Superior temporal gyrus (tissue), 1 donor: ENCODE measurements at regions not wholly inside any gene's neighbourhood (a gene's known extent, or its start where the extent isn't known, plus 50 kb on each side); places are given as distances from the start of the nearest gene placed in this dataset.
"Not testable (repeated sequence)": the region's sequence is repeated elsewhere in the genome, so short reads cannot be mapped to it uniquely, and the experiment has no call there.

ENCODE experiments used
- DNase-seq: peaks from one replicate; pipeline ENCODE4 v3.0.0-alpha.2; 2016; ENCODE audit errors: extremely low spot score

DNA sequence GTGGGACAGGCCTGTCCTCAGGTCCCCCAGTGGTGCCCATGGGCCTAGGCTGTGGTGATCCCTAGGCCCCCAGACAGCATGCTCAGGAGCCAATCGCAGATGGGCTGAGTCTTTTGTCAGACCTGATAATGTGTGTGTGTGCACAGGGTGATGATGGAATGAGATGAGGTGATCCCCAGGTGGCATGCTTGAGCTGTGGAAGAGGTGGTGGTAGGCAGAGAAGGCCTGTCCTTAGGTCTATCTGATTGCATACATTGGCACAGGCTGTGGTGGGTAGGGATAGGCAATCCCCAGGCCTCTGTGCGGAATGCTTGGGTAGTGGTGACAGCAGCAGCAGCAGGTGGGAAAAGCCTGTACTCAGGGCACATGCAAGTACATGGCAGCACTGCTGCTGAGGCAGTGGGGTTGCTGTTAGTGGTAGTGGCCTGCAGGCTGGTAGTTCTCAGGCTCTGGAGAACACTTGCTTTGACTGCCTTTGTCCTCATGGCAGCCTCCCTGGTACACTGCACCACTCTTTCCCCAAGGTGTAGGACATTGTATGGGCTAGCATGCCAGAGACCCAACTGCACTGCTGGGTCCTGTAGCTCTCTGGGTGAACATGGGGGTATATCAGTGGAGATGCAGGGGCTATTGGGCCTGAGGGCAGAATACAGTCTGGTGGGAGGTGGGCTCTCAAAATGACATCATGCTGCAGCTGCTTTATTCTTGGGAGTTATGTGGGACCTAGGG, 260.9 kb upstream of the PLPP4 start:
- DNase-seq: no peak

DNA sequence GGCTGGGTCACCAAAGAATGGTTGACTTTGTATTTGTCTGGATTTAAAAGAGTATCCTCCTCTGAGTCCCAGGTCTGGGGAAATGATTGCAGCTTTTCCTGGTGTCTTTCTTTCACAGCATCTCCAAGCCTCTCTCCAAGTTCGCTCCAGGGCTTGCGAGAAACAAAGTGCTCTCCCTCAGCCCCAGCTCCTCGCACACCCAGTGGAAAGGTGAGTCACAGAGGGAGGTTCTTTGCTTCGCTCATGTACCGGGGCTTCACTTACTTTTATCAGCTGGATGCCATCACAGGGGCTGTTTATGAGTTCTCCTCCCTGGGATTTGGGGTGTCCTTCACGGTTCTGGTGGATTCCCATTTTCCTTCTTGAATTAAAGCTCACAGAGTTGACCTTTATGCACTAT, 252.2 kb upstream of the PLPP4 start:
- no peak for DNase-seq

DNA sequence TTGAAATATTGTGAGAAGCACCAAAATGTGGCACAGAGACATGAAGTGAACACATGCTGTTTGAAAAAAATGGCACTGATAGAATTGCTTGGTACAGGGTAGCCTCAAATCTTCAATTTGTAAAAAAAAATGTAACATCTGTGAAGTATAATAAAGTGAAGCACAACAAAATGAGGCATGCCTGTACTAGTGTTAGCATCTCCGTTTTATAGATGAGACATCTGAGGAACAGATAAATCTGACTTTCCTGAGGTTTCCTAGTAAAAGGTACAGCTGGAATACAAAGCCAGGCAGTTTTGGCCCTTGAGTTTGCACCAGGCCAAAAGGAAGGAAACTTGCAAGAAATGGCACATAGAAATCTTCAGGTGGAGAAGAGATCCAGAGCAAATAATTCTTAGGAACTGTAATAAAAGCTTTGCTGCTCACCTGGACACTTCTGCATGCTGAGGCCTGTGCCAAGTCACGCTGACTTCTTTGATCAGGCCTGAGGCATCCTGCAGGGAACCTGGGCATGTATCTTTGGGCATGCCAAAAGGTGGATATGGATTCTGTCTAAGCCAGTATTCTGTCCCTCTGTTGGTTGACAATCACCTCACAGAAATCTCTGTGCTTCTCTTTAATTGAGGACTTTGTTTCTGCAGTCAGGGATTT, 251.5 kb upstream of the PLPP4 start:
- DNase-seq: no peak

DNA sequence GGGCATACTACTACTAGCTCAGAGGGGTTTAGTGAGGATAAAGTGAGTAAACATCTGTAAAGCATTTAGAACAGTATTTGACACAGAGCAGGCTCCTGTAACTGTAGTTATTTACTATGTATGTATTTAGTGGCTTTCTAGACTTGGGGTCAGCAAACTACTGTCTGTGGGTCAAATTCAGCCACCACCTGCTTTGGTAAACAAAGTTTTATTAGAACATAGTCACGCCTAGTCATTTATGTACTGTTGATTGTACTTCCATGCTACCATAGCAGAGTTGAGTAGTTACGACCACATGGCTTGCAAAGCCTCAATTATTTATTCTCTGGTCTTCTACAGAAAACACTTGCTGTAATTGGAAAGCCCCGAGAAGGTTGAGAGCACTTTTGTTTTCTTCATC, 248.5 kb upstream of the PLPP4 start:
- no peak for DNase-seq

DNA sequence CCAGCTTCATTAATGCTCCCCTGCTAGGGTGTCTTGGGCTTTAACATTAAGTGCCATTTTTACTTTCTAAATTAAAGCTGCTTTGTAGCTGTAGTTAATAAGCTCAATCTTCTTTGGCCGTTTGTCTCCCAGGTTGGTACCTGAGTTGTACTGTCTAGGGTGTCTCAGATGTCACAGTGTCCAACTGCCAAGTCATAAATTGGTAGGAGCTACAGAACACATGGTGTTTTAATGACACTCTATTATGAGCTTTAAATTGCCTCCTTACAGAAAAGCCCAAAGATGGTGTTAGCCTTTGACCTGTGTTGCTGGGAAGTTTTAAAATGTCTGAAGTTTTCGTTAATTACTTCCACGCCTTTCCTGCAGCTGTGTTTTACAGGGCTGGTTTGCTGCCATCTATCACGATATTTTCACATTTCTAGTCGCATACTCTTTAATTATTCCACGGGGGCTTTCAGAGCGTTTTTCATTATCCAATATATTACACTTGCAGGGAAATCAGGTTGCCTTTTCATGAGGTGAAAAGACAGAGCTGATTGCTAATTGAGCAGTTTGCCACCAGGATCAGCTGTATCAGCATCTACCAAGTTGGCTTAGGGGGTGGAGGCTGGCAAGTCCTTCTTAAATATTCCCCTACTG, 247.8 kb upstream of the PLPP4 start:
- DNase-seq: no peak

DNA sequence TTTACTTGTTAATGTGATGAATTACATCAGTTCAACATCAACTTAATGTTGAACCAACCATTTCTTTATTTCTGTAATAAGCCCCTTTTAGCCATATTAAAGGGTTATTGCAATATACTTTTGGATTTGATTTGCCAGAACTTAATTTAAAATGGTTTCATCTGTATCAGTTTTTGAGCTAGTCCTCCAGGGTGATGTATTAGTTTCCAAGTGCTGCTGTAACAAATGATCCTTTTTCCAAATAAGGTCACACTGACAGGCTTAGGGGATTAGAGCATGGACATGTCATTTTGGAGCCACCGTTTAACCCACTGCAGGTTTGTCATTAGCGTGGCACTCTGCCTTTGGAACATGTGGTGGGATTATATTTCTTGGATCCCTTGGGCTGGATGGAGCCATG, 244.8 kb upstream of the PLPP4 start:
- no peak for DNase-seq

DNA sequence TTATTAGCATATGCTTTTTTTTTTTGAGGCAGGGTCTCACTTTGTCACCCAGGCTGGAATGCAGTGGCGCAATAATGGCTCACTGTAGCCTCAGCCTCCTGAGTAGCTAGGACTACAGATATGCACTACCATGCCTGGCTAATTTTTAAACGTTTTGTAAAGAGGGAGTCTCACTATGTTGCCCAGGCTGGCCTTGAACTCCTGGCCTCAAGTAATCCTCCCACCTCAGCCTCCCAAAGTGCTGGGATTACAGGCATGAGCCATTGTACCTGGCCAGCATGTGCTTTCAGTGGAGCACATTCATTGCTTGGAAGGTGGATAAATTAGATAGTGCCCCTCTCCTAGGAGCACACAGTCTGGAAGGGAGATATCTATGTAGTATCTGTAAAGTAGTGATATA, 243.7 kb upstream of the PLPP4 start:
- not testable (repeated sequence) for DNase-seq

DNA sequence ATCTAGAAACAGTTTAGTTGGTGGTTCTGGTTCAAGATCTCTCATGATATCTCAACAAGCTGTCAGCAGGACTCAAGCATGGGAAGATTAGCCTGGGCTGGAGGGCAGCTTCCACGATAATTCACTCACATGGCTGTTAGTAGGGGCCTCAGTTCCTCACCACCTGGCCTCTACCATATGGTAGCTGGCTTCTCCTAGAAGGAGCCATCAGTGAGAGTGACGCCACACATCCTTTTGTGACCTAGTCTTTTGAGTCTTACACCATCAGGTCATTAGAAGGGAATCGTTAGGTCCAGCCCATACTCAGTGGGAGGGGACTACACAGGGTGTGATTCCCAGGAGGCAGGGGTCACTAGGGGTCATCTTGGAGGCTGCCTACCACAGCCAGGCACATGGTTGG, 239.3 kb upstream of the PLPP4 start:
- DNase-seq: no peak

DNA sequence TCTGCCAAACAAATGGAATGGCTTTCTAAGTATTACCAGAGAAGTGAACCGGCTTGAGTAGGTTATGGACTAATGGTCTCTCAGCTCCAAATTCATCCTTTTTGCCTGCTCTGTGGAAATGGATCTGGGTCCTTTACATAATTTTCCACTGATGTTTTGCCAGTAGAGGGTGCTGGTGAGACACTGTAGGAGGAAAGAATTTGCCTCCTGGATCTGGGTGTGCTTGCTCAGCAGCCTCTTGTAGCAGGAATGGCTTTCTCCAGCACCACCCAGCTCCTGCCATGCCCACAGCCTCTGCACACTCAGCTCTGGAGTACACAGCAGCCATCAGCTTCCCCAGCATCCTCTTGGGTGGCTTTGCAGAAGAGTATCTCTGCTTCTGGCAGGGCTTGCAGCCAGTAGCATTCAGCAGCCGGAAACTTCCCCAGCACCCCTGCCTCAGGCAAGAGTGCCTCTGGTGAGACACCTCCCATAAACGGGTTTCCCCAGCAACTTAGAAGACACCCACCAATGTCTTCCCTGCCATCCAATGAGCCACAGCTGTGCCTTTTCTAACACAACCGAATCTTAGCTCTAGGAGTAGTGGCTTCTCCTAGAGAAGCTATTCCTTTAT, 235.0 kb upstream of the PLPP4 start:
- no peak for DNase-seq

DNA sequence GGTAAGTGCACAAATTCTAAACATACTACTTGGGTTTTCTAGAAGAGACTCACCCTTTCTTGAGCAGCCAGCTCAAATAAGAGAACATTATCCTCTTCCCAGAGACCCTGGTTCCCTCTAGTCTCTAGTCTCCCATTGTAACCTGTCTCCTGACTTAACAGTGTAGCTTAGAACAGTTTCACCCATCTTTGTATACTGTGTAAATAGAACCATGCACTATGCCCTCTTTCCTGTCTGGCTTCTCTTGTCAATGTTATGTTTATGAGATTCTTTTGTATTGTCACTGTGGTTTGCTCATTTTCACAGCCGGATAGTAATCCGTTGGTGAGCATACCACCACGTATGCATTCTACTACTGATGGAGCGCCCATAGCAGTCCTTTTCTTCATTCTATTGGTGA, 227.4 kb upstream of the PLPP4 start:
- no peak for DNase-seq

DNA sequence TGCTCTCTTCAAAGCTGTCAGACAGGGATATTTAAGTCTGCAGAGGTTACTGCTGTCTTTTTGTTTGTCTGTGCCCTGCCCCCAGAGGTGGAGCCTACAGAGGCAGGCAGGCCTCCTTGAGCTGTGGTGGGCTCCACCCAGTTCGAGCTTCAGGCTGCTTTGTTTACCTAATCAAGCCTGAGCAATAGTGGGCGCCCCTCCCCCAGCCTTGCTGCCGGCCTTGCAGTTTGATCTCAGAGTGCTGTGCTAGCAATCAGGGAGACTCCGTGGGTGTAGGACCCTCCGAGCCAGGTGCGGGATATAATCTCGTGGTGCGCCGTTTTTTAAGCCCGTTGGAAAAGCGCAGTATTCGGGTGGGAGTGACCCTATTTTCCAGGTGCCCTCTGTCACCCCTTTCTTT, 217.3 kb upstream of the PLPP4 start:
- DNase-seq: not testable (repeated sequence)

DNA sequence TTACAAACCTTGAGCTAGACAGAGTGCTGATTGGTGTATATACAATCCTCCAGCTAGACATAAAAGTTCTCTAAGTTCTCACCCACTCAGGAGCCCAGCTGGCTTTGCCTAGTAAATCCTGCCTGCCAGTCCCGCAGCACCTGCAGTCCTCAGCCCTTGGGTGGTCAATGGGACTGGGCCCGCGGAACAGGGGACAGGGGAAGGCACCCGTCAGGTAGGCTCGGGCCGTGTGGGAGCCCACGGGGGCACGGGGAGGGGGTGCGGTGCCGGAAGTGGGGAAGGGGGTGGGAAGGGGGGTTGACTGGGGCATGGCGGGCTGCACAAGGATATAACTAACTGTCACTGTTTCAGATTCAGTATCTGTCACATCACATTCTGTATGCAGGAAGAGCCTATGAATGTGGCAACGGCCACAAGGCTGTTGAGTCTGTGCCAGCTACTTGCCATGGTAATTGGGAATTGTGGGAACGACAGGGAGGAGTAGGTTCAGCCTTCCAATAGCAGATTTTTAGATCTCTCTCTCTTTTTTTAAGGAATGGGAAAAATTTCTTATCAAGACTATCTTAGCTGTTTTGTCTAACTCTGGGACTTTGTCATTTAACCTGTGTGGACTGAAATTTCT, 205.1 kb upstream of the PLPP4 start:
- DNase-seq: no peak

DNA sequence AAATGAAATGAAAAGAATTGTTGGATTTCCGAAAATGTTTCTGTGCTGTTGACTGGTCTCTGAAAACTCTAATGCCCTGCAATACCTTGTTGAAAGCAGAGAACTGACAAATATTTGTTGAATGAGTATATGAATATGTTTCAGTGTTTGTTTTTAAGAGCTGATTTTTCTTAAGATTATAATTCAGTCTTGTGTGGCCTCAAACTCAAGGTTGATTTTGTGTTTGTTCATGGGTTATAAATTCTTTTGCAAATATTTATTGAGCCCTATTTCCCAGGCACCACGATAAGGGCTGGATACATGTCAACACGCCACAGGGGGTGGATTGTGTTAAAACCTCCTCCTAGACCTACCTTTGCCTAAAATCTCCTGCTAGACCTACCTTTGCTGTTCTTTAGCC, 203.9 kb upstream of the PLPP4 start:
- DNase-seq: no peak

DNA sequence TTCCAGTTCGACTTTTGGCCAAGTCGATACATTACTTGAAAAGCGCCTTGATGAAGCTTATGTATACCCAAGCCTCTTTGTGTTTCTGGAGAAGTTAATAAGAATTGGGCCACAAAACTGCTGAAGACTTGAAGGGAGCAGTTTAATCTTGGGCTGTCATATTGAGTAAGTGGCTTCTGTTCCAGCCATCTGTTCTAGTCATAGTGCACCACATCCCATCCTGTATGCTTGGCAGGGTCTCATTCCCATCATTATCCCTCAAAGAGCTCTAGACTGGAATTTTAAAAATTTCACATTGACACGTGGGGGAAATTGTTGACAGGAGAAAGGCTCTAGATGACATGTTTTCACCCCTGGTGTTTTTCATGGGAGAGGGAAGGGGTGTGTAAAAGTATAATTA, 196.6 kb upstream of the PLPP4 start:
- no peak for DNase-seq

DNA sequence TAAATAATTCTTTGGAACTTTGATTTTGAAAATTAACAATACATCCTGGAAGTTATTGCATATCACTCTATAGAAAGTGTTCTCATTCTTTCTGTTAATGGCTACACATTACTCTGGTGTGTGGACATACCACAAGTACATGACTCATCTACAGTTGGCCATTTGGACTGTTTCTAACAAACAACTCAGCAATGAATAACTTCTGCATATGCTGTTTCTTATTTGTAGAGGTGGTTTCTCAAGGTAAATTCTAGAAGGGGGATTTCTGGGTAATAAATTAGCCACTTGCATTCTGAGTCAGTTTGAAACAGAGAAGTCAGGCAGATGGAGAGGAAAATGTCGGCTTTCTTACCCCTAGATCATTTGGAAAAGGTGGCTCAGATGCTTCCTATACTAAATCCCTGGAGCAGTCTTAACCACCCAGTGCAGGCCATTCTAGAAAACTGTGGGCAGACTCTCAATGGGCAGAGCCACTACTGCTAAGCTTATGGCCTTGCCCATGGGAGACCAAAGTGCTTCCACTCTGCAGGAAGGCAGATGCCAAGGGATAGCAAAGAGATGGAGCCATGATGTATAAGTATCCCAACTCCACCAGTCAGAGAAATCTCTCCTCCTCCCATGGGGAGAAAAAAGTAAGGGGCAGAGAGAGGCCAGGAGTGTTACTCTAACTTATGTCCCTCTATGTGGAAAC, 194.0 kb upstream of the PLPP4 start:
- DNase-seq: no peak

DNA sequence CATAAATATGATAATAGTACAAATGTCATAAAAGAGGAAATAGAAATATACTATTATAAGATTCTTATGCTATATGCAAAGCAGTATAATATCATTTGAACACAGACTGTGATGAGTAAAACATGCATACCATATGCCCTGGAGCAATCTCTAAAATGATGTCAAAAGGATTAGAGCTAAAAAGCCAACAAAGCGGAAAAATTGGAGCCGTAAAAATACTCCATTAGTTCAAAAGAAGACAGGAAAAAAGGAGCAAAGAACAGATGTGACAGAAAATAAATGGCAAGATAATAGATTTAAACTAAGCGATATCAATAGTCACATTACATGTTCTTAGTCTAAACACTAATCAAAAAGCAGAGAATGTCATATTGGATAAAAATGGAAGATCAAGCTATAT, 191.0 kb upstream of the PLPP4 start:
- DNase-seq: no peak

DNA sequence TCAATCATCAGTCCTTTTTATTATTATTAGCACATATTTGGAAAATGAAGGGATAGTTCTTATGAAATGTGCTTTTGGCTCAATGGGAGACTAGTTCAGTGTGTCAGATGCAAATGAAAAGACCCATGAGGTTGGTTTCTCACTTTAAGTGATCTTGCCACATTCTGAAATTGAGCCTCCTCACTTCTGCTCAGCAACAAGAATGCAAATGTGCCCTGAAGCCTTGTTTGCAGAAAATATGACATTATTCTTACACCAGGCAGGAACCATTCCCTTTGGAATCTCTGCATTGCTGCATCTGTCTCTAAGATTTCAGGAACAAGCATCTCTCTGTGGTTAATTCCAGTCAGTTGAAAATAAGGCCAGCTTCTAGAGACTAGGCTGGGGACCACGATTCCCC, 186.1 kb upstream of the PLPP4 start:
- DNase-seq: no peak

DNA sequence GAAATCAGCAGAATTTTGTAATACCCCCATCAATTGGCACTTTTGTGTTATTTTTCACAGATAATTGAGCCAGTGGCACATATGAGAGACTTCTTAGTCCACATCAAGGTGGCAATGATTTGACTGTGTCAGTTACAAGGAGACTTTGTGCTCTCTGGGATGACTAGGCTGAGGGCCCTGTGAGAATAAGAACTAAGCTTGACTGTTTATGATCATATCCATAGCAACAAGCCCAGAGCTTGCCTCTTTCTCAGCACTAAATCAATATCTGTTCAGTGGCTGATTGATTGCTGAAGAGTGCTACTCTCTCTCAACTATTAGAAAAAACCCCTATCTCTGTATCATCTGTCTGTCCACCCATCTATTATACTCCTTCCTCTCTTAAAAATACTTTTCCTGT, 185.3 kb upstream of the PLPP4 start:
- DNase-seq: no peak

DNA sequence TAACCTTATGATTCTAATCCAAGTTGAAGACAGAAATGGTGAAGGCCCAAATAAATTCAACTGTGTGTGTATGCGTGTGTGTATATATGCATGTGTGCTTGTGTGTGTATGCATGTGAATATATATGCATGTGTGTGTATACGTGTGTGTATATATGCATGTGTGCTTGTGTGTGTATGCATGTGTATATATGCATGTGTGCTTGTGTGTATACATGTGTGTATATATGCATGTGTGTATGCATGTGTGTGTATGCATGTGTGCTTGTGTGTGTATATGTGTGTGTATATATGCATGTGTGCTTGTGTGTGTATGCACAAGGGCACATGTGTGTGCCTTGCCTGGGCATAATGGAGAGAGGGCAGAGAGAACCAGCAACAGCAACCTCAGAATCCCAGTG, 184.7 kb upstream of the PLPP4 start:
- no peak for DNase-seq

DNA sequence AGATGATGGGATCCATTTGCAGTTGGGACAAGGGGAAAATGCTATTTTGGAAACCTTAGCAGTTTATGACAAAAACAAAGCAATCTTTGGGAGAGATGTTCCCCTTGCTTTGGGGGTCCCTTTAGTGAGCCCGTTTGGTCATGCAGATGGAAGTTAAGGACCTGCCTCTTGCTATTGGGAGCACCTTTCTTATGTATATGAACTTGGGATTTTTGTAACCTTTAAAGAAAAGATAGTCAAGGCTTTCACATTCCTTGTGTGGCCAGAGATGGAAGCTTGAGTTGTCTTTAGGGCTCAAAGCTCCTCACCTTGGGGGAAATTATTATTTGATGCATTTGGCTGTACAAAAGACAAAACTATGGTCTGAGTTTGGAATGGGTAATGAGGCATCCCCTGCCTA, 179.0 kb upstream of the PLPP4 start:
- no peak for DNase-seq

DNA sequence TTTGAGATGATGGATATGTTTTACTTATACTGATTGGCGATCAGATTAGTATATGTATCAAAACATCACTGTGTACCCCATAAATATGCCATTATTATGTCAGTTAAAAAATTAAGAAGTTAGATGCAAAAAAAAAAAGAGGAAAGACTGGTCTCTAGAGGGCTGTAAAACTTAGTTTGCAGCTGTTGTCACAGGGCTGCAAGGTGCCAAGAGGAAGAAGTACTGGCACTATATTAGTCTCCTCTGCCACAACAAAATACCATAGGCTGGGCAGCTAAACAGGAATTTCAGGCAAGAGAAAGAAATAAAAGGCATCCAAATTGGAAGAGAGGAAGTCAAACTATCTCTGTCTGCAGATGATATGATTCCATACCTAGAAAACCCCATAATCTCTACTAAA, 177.8 kb upstream of the PLPP4 start:
- DNase-seq: no peak

DNA sequence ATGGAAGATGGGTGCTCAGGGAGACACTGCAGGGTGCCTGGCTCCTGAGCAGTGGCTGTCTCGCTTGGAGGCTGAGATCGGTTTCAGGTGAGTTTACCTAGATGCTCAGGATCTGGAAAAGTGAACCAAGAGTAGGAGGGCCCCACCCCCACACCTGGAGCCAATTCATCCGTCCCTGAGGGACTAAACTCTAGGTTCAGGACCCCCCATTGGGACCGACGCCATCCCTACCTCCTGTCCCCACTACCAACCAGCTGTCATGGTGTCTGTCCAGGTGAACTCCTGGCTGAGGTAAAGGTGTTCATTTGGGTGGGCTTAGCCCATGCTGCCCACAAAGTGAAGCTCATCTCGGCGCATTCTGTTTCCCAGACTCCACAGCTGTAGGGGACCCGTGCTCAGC, 174.6 kb upstream of the PLPP4 start:
- DNase-seq: no peak
